ENCODE measurements at regions not wholly inside any gene's neighbourhood (a gene's known extent, or its start where the extent isn't known, plus 50 kb on each side); places are given as distances from the start of the nearest gene placed in this dataset.

- no peak for TF ChIP-seq EZH2 (IDR thresholded peaks at IDR 0.05; ENCODE audit: low read depth)
- TF ChIP-seq, protein P1, sequence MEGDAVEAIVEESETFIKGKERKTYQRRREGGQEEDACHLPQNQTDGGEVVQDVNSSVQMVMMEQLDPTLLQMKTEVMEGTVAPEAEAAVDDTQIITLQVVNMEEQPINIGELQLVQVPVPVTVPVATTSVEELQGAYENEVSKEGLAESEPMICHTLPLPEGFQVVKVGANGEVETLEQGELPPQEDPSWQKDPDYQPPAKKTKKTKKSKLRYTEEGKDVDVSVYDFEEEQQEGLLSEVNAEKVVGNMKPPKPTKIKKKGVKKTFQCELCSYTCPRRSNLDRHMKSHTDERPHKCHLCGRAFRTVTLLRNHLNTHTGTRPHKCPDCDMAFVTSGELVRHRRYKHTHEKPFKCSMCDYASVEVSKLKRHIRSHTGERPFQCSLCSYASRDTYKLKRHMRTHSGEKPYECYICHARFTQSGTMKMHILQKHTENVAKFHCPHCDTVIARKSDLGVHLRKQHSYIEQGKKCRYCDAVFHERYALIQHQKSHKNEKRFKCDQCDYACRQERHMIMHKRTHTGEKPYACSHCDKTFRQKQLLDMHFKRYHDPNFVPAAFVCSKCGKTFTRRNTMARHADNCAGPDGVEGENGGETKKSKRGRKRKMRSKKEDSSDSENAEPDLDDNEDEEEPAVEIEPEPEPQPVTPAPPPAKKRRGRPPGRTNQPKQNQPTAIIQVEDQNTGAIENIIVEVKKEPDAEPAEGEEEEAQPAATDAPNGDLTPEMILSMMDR (conservative IDR thresholded peaks at IDR 0.05), result no peak
- Histone ChIP-seq H3K4me3 (no peak overlapping the region), H3K4me2 (no peak overlapping the region), H4K20me1 (ENCODE audit: insufficient read depth) (no peaks in the 10 kb centered on the region), H3K79me2 (ENCODE audit: low read depth) (no peaks in the 10 kb centered on the region), H3K9me3 (ENCODE audit: insufficient read depth, low read depth) (no peaks in the 10 kb centered on the region), H3K27me3 (ENCODE audit: insufficient read depth, low read depth) (no peaks in the 10 kb centered on the region), H3K4me1 (replicated peaks; ENCODE audit: insufficient read depth) (no peaks in the 10 kb centered on the region), H3F3A (ENCODE audit: insufficient read depth, low read depth) (no peaks in the 10 kb centered on the region), H3K27ac (no peak overlapping the region), H3K36me3 (ENCODE audit: low read depth) (no peaks in the 10 kb centered on the region), H3K9me2 (ENCODE audit: insufficient read depth) (no peaks in the 10 kb centered on the region), H2AFZ (no peak overlapping the region)
- DNase-seq, result no peak
- intact Hi-C loops (cut with micrococcal nuclease; ENCODE audit: unreplicated experiment), result no loop called here
- CTCF ChIA-PET, result no interaction called here
- BruUV-seq (replicated peaks), result no TSS peak
- POLR2A ChIA-PET (ENCODE audit: unreplicated experiment), result no interaction called here
Observed at GRCh38 chr2:52343010-52343409, 1311.1 kb upstream of the NRXN1 start.

- Histone ChIP-seq H3K27ac (no peak overlapping the region), H3K4me1 (replicated peaks; ENCODE audit: insufficient read depth) (no peaks in the 10 kb centered on the region), H3K36me3 (ENCODE audit: low read depth) (no peaks in the 10 kb centered on the region), H3K9me2 (ENCODE audit: insufficient read depth) (no peaks in the 10 kb centered on the region), H2AFZ (no peak overlapping the region), H4K20me1 (ENCODE audit: insufficient read depth) (no peaks in the 10 kb centered on the region), H3K4me3 (no peak overlapping the region), H3F3A (ENCODE audit: insufficient read depth, low read depth) (no peaks in the 10 kb centered on the region), H3K79me2 (ENCODE audit: low read depth) (no peaks in the 10 kb centered on the region), H3K9me3 (ENCODE audit: insufficient read depth, low read depth) (no peaks in the 10 kb centered on the region), H3K27me3 (ENCODE audit: insufficient read depth, low read depth) (no peaks in the 10 kb centered on the region), H3K4me2 (no peak overlapping the region)
- CTCF ChIA-PET, result no interaction called here
- BruUV-seq (replicated peaks), result no TSS peak
- TF ChIP-seq, protein P1 (conservative IDR thresholded peaks at IDR 0.05), result no peak
- no peak for TF ChIP-seq EZH2 (IDR thresholded peaks at IDR 0.05; ENCODE audit: low read depth)
- intact Hi-C loops (cut with micrococcal nuclease; ENCODE audit: unreplicated experiment), result no loop called here
- POLR2A ChIA-PET (ENCODE audit: unreplicated experiment), result no interaction called here
- DNase-seq, result no peak
Observed at GRCh38 chr2:52342458-52342857, 1310.5 kb upstream of the NRXN1 start.

GRCh38 chr2:52341732-52342131 lies 1309.8 kb upstream of the NRXN1 start:
- ChIA-PET CTCF (no interaction called here), POLR2A (ENCODE audit: unreplicated experiment) (no interaction called here)
- no peaks in the 10 kb centered on the region for H3K9me2 ChIP-seq (ENCODE audit: insufficient read depth)
- TF ChIP-seq, protein P1 (conservative IDR thresholded peaks at IDR 0.05), result no peak
- no peaks in the 10 kb centered on the region for H3K79me2 ChIP-seq (ENCODE audit: low read depth)
- no peaks in the 10 kb centered on the region for H3K4me1 ChIP-seq (replicated peaks; ENCODE audit: insufficient read depth)
- no peak overlapping the region for H2AFZ ChIP-seq
- intact Hi-C loops (cut with micrococcal nuclease; ENCODE audit: unreplicated experiment), result no loop called here
- no peaks in the 10 kb centered on the region for H3K36me3 ChIP-seq (ENCODE audit: low read depth)
- H3K9me3 ChIP-seq (ENCODE audit: insufficient read depth, low read depth), result no peaks in the 10 kb centered on the region
- no peak for DNase-seq
- BruUV-seq (replicated peaks), result no TSS peak
- no peak overlapping the region for H3K27ac ChIP-seq
- H3F3A ChIP-seq (ENCODE audit: insufficient read depth, low read depth), result no peaks in the 10 kb centered on the region
- no peaks in the 10 kb centered on the region for H4K20me1 ChIP-seq (ENCODE audit: insufficient read depth)
- H3K4me3 ChIP-seq, result no peak overlapping the region
- no peak overlapping the region for H3K4me2 ChIP-seq
- no peaks in the 10 kb centered on the region for H3K27me3 ChIP-seq (ENCODE audit: insufficient read depth, low read depth)

All from PC-9 (cell line).